B cell (primary cell): ENCODE measurements at regions not wholly inside any gene's neighbourhood (a gene's known extent, or its start where the extent isn't known, plus 50 kb on each side); places are given as distances from the start of the nearest gene placed in this dataset.

ENCODE experiments used
- CTCF ChIP-seq: fragments of 200-600 bp; IDR thresholded peaks from one replicate; pipeline ENCODE4 v1.8.0; 2022; ENCODE audit warnings: antibody characterized with exemption, mild to moderate bottlenecking
- EZH2 ChIP-seq: IDR thresholded peaks from 2 replicates; pipeline ENCODE4 v1.6.1; 2012; ENCODE audit warnings: borderline replicate concordance, low read depth, mild to moderate bottlenecking, moderate library complexity, low read length; ENCODE audit not compliant: insufficient read depth, poor library complexity, severe bottlenecking

GRCh38 chr2:129492548-129492947, 486.9 kb upstream of the RAB6C start:
- TF ChIP-seq CTCF (no peak), EZH2 (no peak)
